ENCODE measurements at regions not wholly inside any gene's neighbourhood (a gene's known extent, or its start where the extent isn't known, plus 50 kb on each side); places are given as distances from the start of the nearest gene placed in this dataset.
"Not testable (repeated sequence)": the region's sequence is repeated elsewhere in the genome, so short reads cannot be mapped to it uniquely, and the experiment has no call there.

DNA sequence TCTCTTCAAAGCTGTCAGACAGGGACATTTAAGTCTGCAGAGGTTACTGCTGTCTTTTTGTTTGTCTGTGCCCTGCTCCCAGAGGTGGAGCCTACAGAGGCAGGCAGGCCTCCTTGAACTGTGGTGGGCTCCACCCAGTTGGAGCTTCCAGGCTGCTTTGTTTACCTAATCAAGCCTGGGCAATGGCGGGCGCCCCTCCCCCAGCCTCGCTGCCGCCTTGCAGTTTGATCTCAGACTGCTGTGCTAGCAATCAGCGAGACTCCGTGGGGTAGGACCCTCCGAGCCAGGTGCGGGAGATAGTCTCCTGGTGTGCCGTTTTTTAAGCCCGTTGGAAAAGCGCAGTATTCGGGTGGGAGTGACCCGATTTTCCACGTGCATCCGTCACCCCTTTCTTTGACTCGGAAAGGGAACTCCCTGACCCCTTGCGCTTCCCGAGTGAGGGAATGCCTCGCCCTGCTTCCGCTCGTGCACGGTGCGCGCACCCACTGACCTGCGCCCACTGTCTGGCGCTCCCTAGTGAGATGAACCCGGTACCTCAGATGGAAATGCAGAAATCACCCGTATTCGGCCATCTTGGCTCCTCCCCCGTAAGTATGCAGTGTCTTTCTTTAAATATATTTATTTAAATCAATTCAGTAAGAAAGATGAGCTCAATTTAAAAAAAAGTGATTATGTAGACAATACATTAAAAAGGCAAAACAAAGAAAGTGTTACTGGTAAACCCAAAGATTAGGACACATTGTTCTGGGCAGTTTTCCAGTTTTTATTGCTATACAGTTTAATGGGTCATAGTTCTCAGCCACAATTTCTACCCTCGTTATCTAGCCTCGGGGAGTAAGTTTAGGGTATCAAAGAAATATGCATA, 91.2 kb upstream of the GRM7 start:
- TF ChIP-seq, protein P1, sequence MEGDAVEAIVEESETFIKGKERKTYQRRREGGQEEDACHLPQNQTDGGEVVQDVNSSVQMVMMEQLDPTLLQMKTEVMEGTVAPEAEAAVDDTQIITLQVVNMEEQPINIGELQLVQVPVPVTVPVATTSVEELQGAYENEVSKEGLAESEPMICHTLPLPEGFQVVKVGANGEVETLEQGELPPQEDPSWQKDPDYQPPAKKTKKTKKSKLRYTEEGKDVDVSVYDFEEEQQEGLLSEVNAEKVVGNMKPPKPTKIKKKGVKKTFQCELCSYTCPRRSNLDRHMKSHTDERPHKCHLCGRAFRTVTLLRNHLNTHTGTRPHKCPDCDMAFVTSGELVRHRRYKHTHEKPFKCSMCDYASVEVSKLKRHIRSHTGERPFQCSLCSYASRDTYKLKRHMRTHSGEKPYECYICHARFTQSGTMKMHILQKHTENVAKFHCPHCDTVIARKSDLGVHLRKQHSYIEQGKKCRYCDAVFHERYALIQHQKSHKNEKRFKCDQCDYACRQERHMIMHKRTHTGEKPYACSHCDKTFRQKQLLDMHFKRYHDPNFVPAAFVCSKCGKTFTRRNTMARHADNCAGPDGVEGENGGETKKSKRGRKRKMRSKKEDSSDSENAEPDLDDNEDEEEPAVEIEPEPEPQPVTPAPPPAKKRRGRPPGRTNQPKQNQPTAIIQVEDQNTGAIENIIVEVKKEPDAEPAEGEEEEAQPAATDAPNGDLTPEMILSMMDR (IDR thresholded peaks at IDR 0.05): not testable (repeated sequence)
- not testable (repeated sequence) for TF ChIP-seq POLR2A (IDR thresholded peaks at IDR 0.05)
